Spleen (tissue), 7 donors: ENCODE measurements at regions not wholly inside any gene's neighbourhood (a gene's known extent, or its start where the extent isn't known, plus 50 kb on each side); places are given as distances from the start of the nearest gene placed in this dataset.

Experiments
- POLR2A ChIP-seq, 3 donors: fragments of 450-650 bp; IDR thresholded peaks; one replicate each; pipeline ENCODE4 v1.5.1; 2017; ENCODE audit warnings: antibody characterized with exemption in 3 of 3, mild to moderate bottlenecking in 1 of 3
- POLR2AphosphoS5 ChIP-seq, 3 donors: sonication (generic); formaldehyde crosslinking; IDR thresholded peaks; one replicate each; pipeline ENCODE4 v1.5.1; 2017; ENCODE audit warnings: antibody characterized with exemption in 3 of 3
- TF ChIP-seq, protein P1 (sequence below), 11 experiments: fragments of 200-600 bp in 7 of 11; fragments of 450-650 bp in 4 of 11; sonication (generic) in 4 of 11; IDR thresholded peaks in 8 of 11; conservative IDR thresholded peaks in 3 of 11; 1 replicate in 7 of 11; 2 replicates in 4 of 11; pipeline versions ENCODE4 v1.4.0 to v1.8.0; 2016 to 2021; ENCODE audit warnings: antibody characterized with exemption in 11 of 11, inconsistent platforms in 4 of 11, mild to moderate bottlenecking in 1 of 11
- donor health status: DM: no; HTN: no; CAD: no; lungs with moderate emphysema.
- donor health status: DM: no; HTN: no; CAD: no.
- donor health status: DM: no; HTN: no; CAD: no.

DNA sequence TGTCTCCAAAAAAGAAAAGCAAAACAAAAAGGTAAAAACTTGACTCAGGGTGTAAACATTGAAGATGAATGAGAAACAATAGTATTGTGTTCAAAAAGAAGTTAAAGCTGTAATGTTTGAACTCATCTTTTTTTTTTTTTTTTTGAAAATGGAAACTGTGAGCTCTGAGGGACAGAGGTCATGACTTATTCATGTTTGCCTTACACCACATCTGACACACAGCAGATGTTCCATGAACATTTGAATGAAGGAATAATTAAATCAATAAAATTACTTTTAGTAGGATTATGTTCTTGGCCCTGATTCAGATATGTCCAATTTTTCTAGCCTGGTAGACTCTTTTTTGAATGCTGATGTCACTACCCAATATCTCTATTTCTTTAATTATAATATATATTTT is 95.7 kb upstream of the MED13 start:
- TF ChIP-seq POLR2A (IDR thresholded peaks at IDR 0.05), result no peak
- TF ChIP-seq, protein P1, sequence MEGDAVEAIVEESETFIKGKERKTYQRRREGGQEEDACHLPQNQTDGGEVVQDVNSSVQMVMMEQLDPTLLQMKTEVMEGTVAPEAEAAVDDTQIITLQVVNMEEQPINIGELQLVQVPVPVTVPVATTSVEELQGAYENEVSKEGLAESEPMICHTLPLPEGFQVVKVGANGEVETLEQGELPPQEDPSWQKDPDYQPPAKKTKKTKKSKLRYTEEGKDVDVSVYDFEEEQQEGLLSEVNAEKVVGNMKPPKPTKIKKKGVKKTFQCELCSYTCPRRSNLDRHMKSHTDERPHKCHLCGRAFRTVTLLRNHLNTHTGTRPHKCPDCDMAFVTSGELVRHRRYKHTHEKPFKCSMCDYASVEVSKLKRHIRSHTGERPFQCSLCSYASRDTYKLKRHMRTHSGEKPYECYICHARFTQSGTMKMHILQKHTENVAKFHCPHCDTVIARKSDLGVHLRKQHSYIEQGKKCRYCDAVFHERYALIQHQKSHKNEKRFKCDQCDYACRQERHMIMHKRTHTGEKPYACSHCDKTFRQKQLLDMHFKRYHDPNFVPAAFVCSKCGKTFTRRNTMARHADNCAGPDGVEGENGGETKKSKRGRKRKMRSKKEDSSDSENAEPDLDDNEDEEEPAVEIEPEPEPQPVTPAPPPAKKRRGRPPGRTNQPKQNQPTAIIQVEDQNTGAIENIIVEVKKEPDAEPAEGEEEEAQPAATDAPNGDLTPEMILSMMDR (IDR thresholded peaks at IDR 0.05 in 8 of 11, conservative IDR thresholded peaks at IDR 0.05 in 3 of 11), result no peak
- TF ChIP-seq POLR2AphosphoS5 (IDR thresholded peaks at IDR 0.05), result no peak
